PC-3 (cell line): ENCODE measurements at regions not wholly inside any gene's neighbourhood (a gene's known extent, or its start where the extent isn't known, plus 50 kb on each side); places are given as distances from the start of the nearest gene placed in this dataset.
A peak's percentile ranks its signal among the peaks of the same experiment; 100 is the strongest.

Source experiments
- ATAC-seq: fragments of 200-7000 bp; cut with Tn5 transposase; 2 replicates; pipeline ENCODE4 v1.9.1; 2020; ENCODE audit warnings: mild to moderate bottlenecking, moderate library complexity
- BruUV-seq: library from RNA; stranded (reverse); fragments of 400-500 nt; replicated peaks from 2 replicates; lab custom pipeline; 2021; lab: Mats Ljungman, UMichigan
- CTCF ChIA-PET: fragments of 300-600 bp; sonication (Branson Sonifier 250); formaldehyde crosslinking; loops from one replicate; lab custom pipeline; 2022; ENCODE audit warnings: antibody characterized with exemption; lab: Charles Lee
- POLR2A ChIA-PET: fragments of 300-600 bp; sonication (Branson Sonifier 250); formaldehyde crosslinking; loops from one replicate; lab custom pipeline; 2022; ENCODE audit warnings: antibody characterized with exemption; ENCODE audit not compliant: unreplicated experiment; lab: Charles Lee
- DNase-seq: peaks from one replicate; pipeline ENCODE4 v3.0.0-alpha.2; 2015
- H2AFZ ChIP-seq: fragments of 300-600 bp; sonication (generic); 2 replicates; pipeline ENCODE4 v1.6.0; 2016; ENCODE audit warnings: antibody characterized with exemption, low read length
- H3F3A ChIP-seq: fragments of 300-600 bp; sonication (generic); one replicate; pipeline ENCODE4 v1.6.0; 2017; ENCODE audit warnings: antibody characterized with exemption, low read length, control low read depth, mild to moderate bottlenecking; ENCODE audit not compliant: unreplicated experiment
- H3K27ac ChIP-seq: fragments of 300-600 bp; sonication (generic); 2 replicates; pipeline ENCODE4 v1.5.1; 2016; ENCODE audit warnings: mild to moderate bottlenecking, low read length
- H3K27me3 ChIP-seq: fragments of 300-600 bp; sonication (generic); 2 replicates; pipeline ENCODE4 v1.6.1; 2016; ENCODE audit warnings: low read length, mixed read lengths
- H3K36me3 ChIP-seq: fragments of 300-600 bp; sonication (generic); 2 replicates; pipeline ENCODE4 v1.6.1; 2016; ENCODE audit warnings: low read depth, mixed run types, low read length, mixed read lengths
- H3K4me1 ChIP-seq: fragments of 300-600 bp; sonication (generic); 2 replicates; pipeline ENCODE4 v1.5.1; 2016; ENCODE audit warnings: low read length; ENCODE audit not compliant: insufficient read depth
- H3K4me2 ChIP-seq: fragments of 300-600 bp; sonication (generic); 2 replicates; pipeline ENCODE4 v1.6.0; 2016; ENCODE audit warnings: low read length
- H3K4me3 ChIP-seq: fragments of 300-600 bp; sonication (generic); 2 replicates; pipeline ENCODE4 v1.5.1; 2016; ENCODE audit warnings: mild to moderate bottlenecking, low read length, mixed read lengths
- H3K79me2 ChIP-seq: fragments of 300-600 bp; sonication (generic); 2 replicates; pipeline ENCODE4 v1.6.1; 2017; ENCODE audit warnings: low read length, mixed read lengths
- H3K9ac ChIP-seq: fragments of 300-600 bp; sonication (generic); 2 replicates; pipeline ENCODE4 v1.6.0; 2016; ENCODE audit warnings: mild to moderate bottlenecking, low read length
- H3K9me2 ChIP-seq: fragments of 300-600 bp; sonication (generic); replicated peaks from 2 replicates; pipeline ENCODE4 v1.6.1; 2016; ENCODE audit warnings: mixed run types, low read length, mixed read lengths
- H3K9me3 ChIP-seq: fragments of 300-600 bp; sonication (generic); 2 replicates; pipeline ENCODE4 v1.6.1; 2016; ENCODE audit warnings: low read length, mixed read lengths
- H4K20me1 ChIP-seq: fragments of 300-600 bp; sonication (generic); 2 replicates; pipeline ENCODE4 v1.6.1; 2016; ENCODE audit warnings: low read length, mixed read lengths
- EZH2 ChIP-seq: fragments of 300-600 bp; sonication (generic); IDR thresholded peaks from one replicate; pipeline ENCODE4 v1.6.1; 2017; ENCODE audit warnings: antibody characterized with exemption, mild to moderate bottlenecking, low read length; ENCODE audit not compliant: unreplicated experiment
- EZH2phosphoT487 ChIP-seq: fragments of 300-600 bp; sonication (generic); IDR thresholded peaks from 2 replicates; pipeline ENCODE4 v1.6.1; 2018; ENCODE audit warnings: mild to moderate bottlenecking, antibody characterized with exemption, low read length, borderline replicate concordance
- intact Hi-C: fragments of 100-400 bp; cut with micrococcal nuclease; formaldehyde crosslinking; loops from 2 replicates; pipeline ENCODE4 v1.9.0; 2023
- TF ChIP-seq, protein P1 (sequence below): fragments of 300-600 bp; sonication (generic); conservative IDR thresholded peaks from 2 replicates; pipeline ENCODE4 v1.5.1; 2017; ENCODE audit warnings: antibody characterized with exemption, low read depth, mild to moderate bottlenecking, low read length

- no TSS peak for BruUV-seq
- H2AFZ ChIP-seq: no peak overlapping the region
- H3F3A ChIP-seq: no peaks in the 10 kb centered on the region
- no peak overlapping the region for H3K27ac ChIP-seq
- H3K4me3 ChIP-seq: no peak overlapping the region
- peak; percentile 51 for DNase-seq
- no peaks in the 10 kb centered on the region for H3K9me2 ChIP-seq
- no peaks in the 10 kb centered on the region for H4K20me1 ChIP-seq
- no peak overlapping the region for H3K9ac ChIP-seq
- H3K36me3 ChIP-seq: no peaks in the 10 kb centered on the region; the same call in 1 of the 2 replicates
- H3K9me3 ChIP-seq: no peaks in the 10 kb centered on the region
- intact Hi-C loops: loop anchor here (5.0 kb wide), 1 partner anchor 171 kb away; no protein-coding TSS in a partner anchor
- TF ChIP-seq EZH2phosphoT487 (no peak), EZH2 (no peak)
- TF ChIP-seq, protein P1, sequence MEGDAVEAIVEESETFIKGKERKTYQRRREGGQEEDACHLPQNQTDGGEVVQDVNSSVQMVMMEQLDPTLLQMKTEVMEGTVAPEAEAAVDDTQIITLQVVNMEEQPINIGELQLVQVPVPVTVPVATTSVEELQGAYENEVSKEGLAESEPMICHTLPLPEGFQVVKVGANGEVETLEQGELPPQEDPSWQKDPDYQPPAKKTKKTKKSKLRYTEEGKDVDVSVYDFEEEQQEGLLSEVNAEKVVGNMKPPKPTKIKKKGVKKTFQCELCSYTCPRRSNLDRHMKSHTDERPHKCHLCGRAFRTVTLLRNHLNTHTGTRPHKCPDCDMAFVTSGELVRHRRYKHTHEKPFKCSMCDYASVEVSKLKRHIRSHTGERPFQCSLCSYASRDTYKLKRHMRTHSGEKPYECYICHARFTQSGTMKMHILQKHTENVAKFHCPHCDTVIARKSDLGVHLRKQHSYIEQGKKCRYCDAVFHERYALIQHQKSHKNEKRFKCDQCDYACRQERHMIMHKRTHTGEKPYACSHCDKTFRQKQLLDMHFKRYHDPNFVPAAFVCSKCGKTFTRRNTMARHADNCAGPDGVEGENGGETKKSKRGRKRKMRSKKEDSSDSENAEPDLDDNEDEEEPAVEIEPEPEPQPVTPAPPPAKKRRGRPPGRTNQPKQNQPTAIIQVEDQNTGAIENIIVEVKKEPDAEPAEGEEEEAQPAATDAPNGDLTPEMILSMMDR: peak; percentile 62
- H3K79me2 ChIP-seq: no peaks in the 10 kb centered on the region
- H3K4me2 ChIP-seq: no peak overlapping the region
- ATAC-seq: peak; percentile 37; the same call in 1 of the 2 replicates
- CTCF ChIA-PET: interaction anchor here (0.7 kb wide), 1 partner anchor 231 kb away, joined by 5 read pairs; no protein-coding TSS in a partner anchor
- H3K4me1 ChIP-seq: no peaks in the 10 kb centered on the region
- H3K27me3 ChIP-seq: no peaks in the 10 kb centered on the region
- POLR2A ChIA-PET: no interaction called here
Measured at GRCh38 chr1:181423301-181423918, 59.9 kb upstream of the CACNA1E start.

GRCh38 chr1:181424786-181425403 lies 58.4 kb upstream of the CACNA1E start:
- POLR2A ChIA-PET: no interaction called here
- Histone ChIP-seq H3K9me3 (no peaks in the 10 kb centered on the region), H3K9ac (no peak overlapping the region), H3K27ac (no peak overlapping the region), H3K79me2 (no peaks in the 10 kb centered on the region), H3K36me3 (no peaks in the 10 kb centered on the region; the same call in 1 of the 2 replicates), H3F3A (no peaks in the 10 kb centered on the region), H3K4me3 (no peak overlapping the region), H2AFZ (0 out of 2 replicates have a peak overlapping the region, but pooled peaks have one; percentile 59), H3K27me3 (0 out of 2 replicates have a peak, but pooled peaks cover 7% of the 10 kb centered on the region), H3K9me2 (no peaks in the 10 kb centered on the region), H4K20me1 (no peaks in the 10 kb centered on the region), H3K4me1 (no peaks in the 10 kb centered on the region), H3K4me2 (peak overlapping the region; percentile 39; the same call in 1 of the 2 replicates)
- TF ChIP-seq EZH2phosphoT487: no peak
- TF ChIP-seq, protein P1: peak; percentile 97
- ATAC-seq (peak; percentile 67), DNase-seq (peak; percentile 82)
- no TSS peak for BruUV-seq
- CTCF ChIA-PET: no interaction called here
- intact Hi-C loops: loop anchor here (1.0 to 5.0 kb wide), 2 partner anchors 173 to 235 kb away; no protein-coding TSS in a partner anchor

GRCh38 chr1:181425566-181425965 lies 57.8 kb upstream of the CACNA1E start:
- intact Hi-C loops: loop anchor here (1.0 kb wide), 1 partner anchor 235 kb away; no protein-coding TSS in a partner anchor
- BruUV-seq: no TSS peak
- H3K79me2 ChIP-seq: no peaks in the 10 kb centered on the region
- no peaks in the 10 kb centered on the region for H4K20me1 ChIP-seq
- no peaks in the 10 kb centered on the region; the same call in 1 of the 2 replicates for H3K36me3 ChIP-seq
- no peaks in the 10 kb centered on the region for H3F3A ChIP-seq
- 0 out of 2 replicates have a peak, but pooled peaks cover 14% of the 10 kb centered on the region for H3K27me3 ChIP-seq
- H3K9me3 ChIP-seq: no peaks in the 10 kb centered on the region
- no peak overlapping the region for H3K27ac ChIP-seq
- no peak overlapping the region for H2AFZ ChIP-seq
- ChIA-PET POLR2A (no interaction called here), CTCF (no interaction called here)
- H3K4me1 ChIP-seq: no peaks in the 10 kb centered on the region
- DNase-seq (no peak), ATAC-seq (no peak)
- H3K4me2 ChIP-seq: no peak overlapping the region
- H3K9ac ChIP-seq: no peak overlapping the region
- H3K9me2 ChIP-seq: no peaks in the 10 kb centered on the region
- no peak overlapping the region for H3K4me3 ChIP-seq
- TF ChIP-seq EZH2: no peak
- TF ChIP-seq, protein P1: no peak
- TF ChIP-seq EZH2phosphoT487: no peak
